ENCODE measurements at regions not wholly inside any gene's neighbourhood (a gene's known extent, or its start where the extent isn't known, plus 50 kb on each side); places are given as distances from the start of the nearest gene placed in this dataset.

- TF ChIP-seq CTCF (IDR thresholded peaks at IDR 0.05) (no peak), EZH2 (IDR thresholded peaks at IDR 0.05) (no peak)
Measured at GRCh38 chr5:68354315-68354714, 138.8 kb downstream of the PIK3R1 start.

Measured in neural progenitor cell (in vitro differentiated cells).